AG09309 (cell line): ENCODE measurements at regions not wholly inside any gene's neighbourhood (a gene's known extent, or its start where the extent isn't known, plus 50 kb on each side); places are given as distances from the start of the nearest gene placed in this dataset.
"Not testable (repeated sequence)": the region's sequence is repeated elsewhere in the genome, so short reads cannot be mapped to it uniquely, and the experiment has no call there.

Experiments used
- DNase-seq: peaks from one replicate; pipeline ENCODE4 v3.0.0-alpha.2; 2010; ENCODE audit warnings: low read depth
- H3K4me3 ChIP-seq: 2 replicates; pipeline ENCODE4 v1.5.1; 2011; ENCODE audit warnings: mild to moderate bottlenecking, low read depth, low read length, moderate library complexity; ENCODE audit not compliant: control insufficient read depth
- TF ChIP-seq, protein P1 (sequence below): IDR thresholded peaks from 2 replicates; pipeline ENCODE4 v1.5.1; 2011; ENCODE audit warnings: mild to moderate bottlenecking, low read depth, low read length, inconsistent platforms; ENCODE audit not compliant: insufficient read depth, control insufficient read depth; ENCODE audit errors: missing control alignments

DNA sequence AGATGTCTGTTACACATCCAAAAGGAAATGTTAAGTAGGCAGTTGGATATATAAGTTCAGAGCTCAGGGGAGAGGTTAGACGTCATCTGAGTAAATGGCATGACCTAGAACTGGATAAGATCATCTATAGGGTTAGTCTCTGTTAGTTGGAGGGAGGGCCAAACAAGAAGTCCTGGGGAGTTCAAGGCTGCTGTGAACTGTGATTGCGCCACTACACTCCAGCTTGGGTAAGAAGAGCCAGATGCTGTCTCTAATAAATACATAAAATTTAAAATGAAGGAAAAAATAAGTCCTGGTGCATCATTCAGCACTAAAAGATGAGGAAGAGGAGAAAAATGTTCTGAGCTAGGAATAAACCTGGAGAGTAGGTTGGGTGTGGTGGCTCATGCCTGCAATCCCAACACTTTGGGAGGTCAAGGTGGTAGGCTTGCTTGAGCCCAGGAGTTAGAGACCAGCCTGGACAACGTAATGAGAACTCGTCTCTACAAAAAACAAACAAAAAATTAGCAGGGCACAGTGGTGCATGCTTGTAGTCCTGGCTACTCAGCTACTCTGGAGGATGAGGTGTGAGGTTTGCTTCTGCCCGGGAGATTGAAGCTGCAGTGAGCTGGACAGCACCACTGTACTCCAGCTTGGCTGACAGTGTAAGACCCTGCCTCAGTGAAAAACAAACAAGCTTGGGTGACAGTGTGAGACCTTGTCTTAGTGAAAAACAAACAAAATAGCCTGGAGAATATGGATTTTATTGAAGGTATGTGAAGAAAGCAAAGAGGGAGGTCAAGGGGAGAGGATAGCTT lies 123.6 kb downstream of the ACTBL2 start:
- TF ChIP-seq, protein P1, sequence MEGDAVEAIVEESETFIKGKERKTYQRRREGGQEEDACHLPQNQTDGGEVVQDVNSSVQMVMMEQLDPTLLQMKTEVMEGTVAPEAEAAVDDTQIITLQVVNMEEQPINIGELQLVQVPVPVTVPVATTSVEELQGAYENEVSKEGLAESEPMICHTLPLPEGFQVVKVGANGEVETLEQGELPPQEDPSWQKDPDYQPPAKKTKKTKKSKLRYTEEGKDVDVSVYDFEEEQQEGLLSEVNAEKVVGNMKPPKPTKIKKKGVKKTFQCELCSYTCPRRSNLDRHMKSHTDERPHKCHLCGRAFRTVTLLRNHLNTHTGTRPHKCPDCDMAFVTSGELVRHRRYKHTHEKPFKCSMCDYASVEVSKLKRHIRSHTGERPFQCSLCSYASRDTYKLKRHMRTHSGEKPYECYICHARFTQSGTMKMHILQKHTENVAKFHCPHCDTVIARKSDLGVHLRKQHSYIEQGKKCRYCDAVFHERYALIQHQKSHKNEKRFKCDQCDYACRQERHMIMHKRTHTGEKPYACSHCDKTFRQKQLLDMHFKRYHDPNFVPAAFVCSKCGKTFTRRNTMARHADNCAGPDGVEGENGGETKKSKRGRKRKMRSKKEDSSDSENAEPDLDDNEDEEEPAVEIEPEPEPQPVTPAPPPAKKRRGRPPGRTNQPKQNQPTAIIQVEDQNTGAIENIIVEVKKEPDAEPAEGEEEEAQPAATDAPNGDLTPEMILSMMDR: no peak
- H3K4me3 ChIP-seq: no peak overlapping the region
- no peak for DNase-seq

DNA sequence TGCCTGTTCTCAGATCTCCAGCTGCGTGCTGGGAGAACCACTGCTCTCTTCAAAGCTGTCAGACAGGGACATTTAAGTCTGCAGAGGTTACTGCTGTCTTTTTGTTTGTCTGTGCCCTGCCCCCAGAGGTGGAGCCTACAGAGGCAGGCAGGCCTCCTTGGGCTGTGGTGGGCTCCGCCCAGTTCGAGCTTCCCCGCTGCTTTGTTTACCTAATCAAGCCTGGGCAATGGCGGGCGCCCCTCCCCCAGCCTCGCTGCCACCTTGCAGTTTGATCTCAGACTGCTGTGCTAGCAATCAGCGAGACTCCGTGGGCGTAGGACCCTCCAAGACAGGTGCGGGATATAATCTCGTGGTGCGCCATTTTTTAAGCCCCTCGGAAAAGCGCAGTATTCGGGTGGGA lies 125.8 kb downstream of the ACTBL2 start:
- not testable (repeated sequence) for DNase-seq, H3K4me3 ChIP-seq

DNA sequence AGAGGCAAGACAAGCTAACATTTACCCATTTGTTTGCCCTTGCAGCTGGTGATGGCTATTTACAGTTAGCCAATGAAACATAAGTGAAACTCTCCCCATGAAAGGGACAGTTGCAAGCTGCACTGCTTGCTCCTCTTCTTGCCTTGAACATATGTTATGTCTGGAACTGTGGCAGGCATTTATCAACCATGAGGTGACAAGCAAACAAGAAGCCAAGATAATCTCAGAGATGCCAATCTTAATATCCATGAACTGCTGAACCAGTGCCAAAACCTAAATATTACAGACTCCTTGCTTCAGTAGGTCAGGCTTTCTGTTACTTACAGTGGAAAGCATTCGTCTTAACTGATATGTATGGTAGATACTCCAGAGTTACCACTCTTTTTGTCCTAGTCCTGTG lies 133.4 kb downstream of the ACTBL2 start:
- no peak for DNase-seq
- H3K4me3 ChIP-seq: no peak overlapping the region
- TF ChIP-seq, protein P1: no peak

DNA sequence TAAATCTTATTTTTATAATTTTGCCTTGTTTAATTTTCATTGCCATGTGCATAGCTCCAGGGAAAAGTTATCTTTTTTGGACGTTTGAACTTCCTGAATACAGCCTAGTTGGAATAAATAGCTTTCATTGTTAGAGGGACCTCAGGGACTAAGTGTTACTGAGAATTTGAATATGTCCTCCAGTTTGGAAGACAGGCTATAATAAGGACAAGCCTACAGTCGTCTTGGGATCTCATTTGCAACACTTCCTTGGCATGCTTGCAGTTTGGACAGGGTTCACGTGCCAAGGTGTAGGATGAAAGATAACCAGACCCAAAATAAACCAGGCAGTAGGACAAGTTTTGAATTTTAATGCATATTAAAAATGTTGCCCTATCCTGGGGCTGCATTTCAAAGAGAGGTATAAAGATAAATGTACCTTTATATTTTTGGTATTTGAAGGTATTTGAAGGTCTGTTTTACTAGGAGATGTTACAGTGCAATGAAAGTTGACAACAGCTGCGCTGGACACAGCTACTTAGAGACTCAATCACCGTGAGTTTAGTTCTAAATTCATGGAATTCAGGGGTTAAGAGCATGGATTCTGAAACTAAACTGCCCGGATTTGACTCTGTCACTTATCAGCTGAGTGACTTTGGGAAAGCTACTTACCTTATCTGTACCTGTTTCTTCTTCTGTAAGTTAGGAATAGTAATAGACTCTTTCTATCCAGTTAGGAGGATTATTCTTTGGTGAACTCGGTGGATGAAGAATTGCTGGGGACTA lies 134.1 kb downstream of the ACTBL2 start:
- TF ChIP-seq, protein P1: no peak
- no peak overlapping the region for H3K4me3 ChIP-seq
- no peak for DNase-seq

DNA sequence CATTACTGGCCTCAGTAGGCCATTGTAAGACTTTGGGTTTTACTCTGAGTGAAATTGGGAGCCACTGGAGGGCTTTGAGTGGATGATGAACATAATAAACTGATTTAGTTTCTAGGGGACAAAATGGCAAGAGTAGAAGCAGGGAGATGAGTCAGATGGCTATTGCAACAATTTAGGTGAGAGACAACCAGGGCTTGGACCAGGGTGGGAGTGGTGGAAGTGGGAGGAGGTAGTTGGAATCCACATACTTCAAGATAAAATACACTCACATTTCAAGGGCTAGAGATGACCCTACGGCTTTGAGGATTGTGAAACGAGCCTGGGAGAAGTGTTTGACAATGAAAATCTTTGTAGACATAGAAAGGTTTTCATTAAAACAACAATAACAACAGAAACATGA lies 136.3 kb downstream of the ACTBL2 start:
- TF ChIP-seq, protein P1: no peak
- no peak for DNase-seq
- no peak overlapping the region for H3K4me3 ChIP-seq

DNA sequence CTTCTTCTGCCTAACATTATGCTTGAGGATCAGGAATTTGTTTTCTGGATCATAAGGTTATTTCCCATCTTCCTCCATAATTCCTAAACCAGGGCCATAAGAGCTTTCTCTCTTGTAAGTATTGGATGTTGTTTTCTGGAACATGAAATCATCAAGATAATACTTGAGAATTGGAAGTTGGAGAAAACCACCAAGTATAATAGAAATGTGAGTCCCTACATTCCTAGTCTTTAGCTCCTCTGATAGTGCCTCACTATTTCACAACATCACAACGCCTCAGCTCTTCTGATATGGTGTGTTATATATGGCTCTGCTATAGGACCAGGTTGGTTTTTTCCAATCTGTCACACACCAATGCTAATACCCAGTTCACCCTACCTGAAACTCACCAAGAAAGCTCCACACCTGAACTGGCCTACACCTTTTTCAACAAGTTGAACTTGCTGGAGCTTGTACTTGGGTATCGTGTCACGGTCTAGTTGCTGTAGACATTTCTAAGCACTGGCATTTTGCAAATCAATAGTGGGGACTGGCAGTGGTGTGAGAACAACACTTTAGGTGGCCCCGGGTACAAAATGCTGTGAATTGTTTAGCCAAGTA lies 141.1 kb downstream of the ACTBL2 start:
- TF ChIP-seq, protein P1: no peak
- no peak for DNase-seq
- H3K4me3 ChIP-seq: no peak overlapping the region

DNA sequence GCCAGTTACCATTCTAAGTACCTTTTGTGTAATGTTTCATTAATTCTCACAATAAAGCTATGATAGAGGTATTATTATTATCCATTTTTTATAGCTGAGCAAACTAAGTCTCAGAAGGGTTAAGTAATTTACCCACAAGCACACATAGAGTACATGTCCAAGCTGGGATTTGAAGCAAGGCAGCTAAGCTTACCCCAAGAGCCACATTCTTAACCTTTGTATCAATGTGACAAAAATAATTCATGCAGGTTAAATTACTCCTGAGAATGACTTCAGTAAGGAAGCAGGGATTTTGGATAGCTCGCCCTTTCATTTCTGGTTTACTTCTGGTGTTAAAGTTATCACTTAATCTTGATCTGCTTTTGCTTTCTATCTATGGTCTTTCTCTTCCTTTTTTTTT lies 141.9 kb downstream of the ACTBL2 start:
- TF ChIP-seq, protein P1: no peak
- DNase-seq: no peak
- no peak overlapping the region for H3K4me3 ChIP-seq
